HEK293 (cell line): ENCODE measurements at regions not wholly inside any gene's neighbourhood (a gene's known extent, or its start where the extent isn't known, plus 50 kb on each side); places are given as distances from the start of the nearest gene placed in this dataset.

Source experiments
- CTCF ChIA-PET: fragments of 350-600 bp; formaldehyde crosslinking; extraction: SDS; loops from one replicate; lab custom pipeline; 2021; ENCODE audit warnings: antibody characterized with exemption; lab: Yijun Ruan, JAX
- POLR2A ChIA-PET: fragments of 300-600 bp; formaldehyde crosslinking; extraction: SDS; loops from one replicate; lab custom pipeline; 2020; ENCODE audit warnings: antibody characterized with exemption, inconsistent platforms; lab: Yijun Ruan, JAX
- H3K27ac ChIP-seq: fragments of 200-500 bp; sonication (Bioruptor generic); 2 replicates; pipeline ENCODE4 v1.5.1; 2014; ENCODE audit warnings: low read depth, low read length, control low read depth, inconsistent platforms; ENCODE audit errors: extremely low read depth
- H3K36me3 ChIP-seq, 2 experiments: fragments of 200-500 bp in 1 of 2; sonication (Bioruptor generic) in 1 of 2; 1 replicate in 1 of 2; 2 replicates in 1 of 2; pipeline ENCODE4 v1.5.1; 2014 to 2017; ENCODE audit warnings: inconsistent platforms in 2 of 2, low read length in 2 of 2; ENCODE audit not compliant: control insufficient read depth in 2 of 2, insufficient read depth in 1 of 2
- H3K4me1 ChIP-seq: fragments of 200-500 bp; sonication (Bioruptor generic); 2 replicates; pipeline ENCODE4 v1.5.1; 2014; ENCODE audit warnings: mild to moderate bottlenecking, low read length, inconsistent platforms; ENCODE audit not compliant: control insufficient read depth, insufficient read depth
- H3K4me3 ChIP-seq: 2 replicates; pipeline ENCODE4 v1.5.1; 2011; ENCODE audit warnings: low read depth, mild to moderate bottlenecking, control low read depth, low read length, moderate library complexity
- H3K9me3 ChIP-seq: fragments of 200-500 bp; sonication (Bioruptor generic); 2 replicates; pipeline ENCODE4 v1.5.1; 2014; ENCODE audit warnings: low read depth, low read length, inconsistent platforms; ENCODE audit not compliant: control insufficient read depth, insufficient read depth
- EGR2 ChIP-seq: fragments of 450-650 bp; formaldehyde crosslinking; IDR thresholded peaks from 2 replicates; pipeline ENCODE4 v1.5.1; 2016; ENCODE audit warnings: low read depth, missing biosample characterization, missing genetic modification characterization
- HIC1 ChIP-seq: fragments of 450-650 bp; formaldehyde crosslinking; IDR thresholded peaks from 2 replicates; pipeline ENCODE4 v1.5.1; 2016; ENCODE audit warnings: missing biosample characterization, missing genetic modification characterization
- HOXA7 ChIP-seq: sonication (generic); formaldehyde crosslinking; IDR thresholded peaks from 2 replicates; pipeline ENCODE4 v1.8.1; 2022; ENCODE audit warnings: missing genetic modification reagents, borderline replicate concordance
- PRDM10 ChIP-seq: fragments of 450-650 bp; formaldehyde crosslinking; IDR thresholded peaks from 2 replicates; pipeline ENCODE4 v1.5.1; 2016; ENCODE audit warnings: missing biosample characterization, missing genetic modification characterization
- SALL2 ChIP-seq: fragments of 450-650 bp; formaldehyde crosslinking; IDR thresholded peaks from 2 replicates; pipeline ENCODE4 v1.5.0; 2017; ENCODE audit warnings: missing biosample characterization, mild to moderate bottlenecking, missing genetic modification characterization, borderline replicate concordance
- ZBTB1 ChIP-seq: fragments of 450-650 bp; formaldehyde crosslinking; IDR thresholded peaks from 2 replicates; pipeline ENCODE4 v1.5.1; 2016; ENCODE audit warnings: missing biosample characterization, missing genetic modification characterization
- ZEB2 ChIP-seq: fragments of 450-650 bp; formaldehyde crosslinking; IDR thresholded peaks from 2 replicates; pipeline ENCODE4 v1.5.1; 2016; ENCODE audit warnings: missing biosample characterization, missing genetic modification characterization
- ZFHX2 ChIP-seq: fragments of 450-650 bp; formaldehyde crosslinking; conservative IDR thresholded peaks from 2 replicates; pipeline ENCODE4 v1.5.1; 2016; ENCODE audit warnings: missing biosample characterization, missing genetic modification characterization
- ZNF10 ChIP-seq: fragments of 450-650 bp; formaldehyde crosslinking; IDR thresholded peaks from 2 replicates; pipeline ENCODE4 v1.5.1; 2017; ENCODE audit warnings: missing biosample characterization, missing genetic modification characterization
- ZNF26 ChIP-seq: fragments of 450-650 bp; formaldehyde crosslinking; IDR thresholded peaks from 2 replicates; pipeline ENCODE4 v1.5.1; 2016; ENCODE audit warnings: missing biosample characterization, missing genetic modification characterization
- ZNF280D ChIP-seq: fragments of 450-650 bp; formaldehyde crosslinking; IDR thresholded peaks from 2 replicates; pipeline ENCODE4 v1.5.1; 2016; ENCODE audit warnings: missing biosample characterization, missing genetic modification characterization
- ZNF335 ChIP-seq: fragments of 450-650 bp; formaldehyde crosslinking; conservative IDR thresholded peaks from 2 replicates; pipeline ENCODE4 v1.5.1; 2016; ENCODE audit warnings: missing biosample characterization, missing genetic modification characterization
- ZNF473 ChIP-seq: fragments of 450-650 bp; formaldehyde crosslinking; IDR thresholded peaks from 2 replicates; pipeline ENCODE4 v1.5.1; 2017; ENCODE audit warnings: missing biosample characterization, missing genetic modification characterization
- ZNF48 ChIP-seq: fragments of 450-650 bp; formaldehyde crosslinking; IDR thresholded peaks from 2 replicates; pipeline ENCODE4 v1.5.1; 2016; ENCODE audit warnings: missing biosample characterization, missing genetic modification characterization
- ZNF488 ChIP-seq: fragments of 450-650 bp; formaldehyde crosslinking; IDR thresholded peaks from 2 replicates; pipeline ENCODE4 v1.5.1; 2016; ENCODE audit warnings: missing biosample characterization, missing genetic modification characterization
- ZNF555 ChIP-seq: fragments of 450-650 bp; formaldehyde crosslinking; conservative IDR thresholded peaks from 2 replicates; pipeline ENCODE4 v1.5.1; 2017; ENCODE audit warnings: missing biosample characterization, mild to moderate bottlenecking, missing genetic modification characterization, inconsistent platforms
- ZNF658 ChIP-seq: fragments of 450-650 bp; formaldehyde crosslinking; IDR thresholded peaks from 2 replicates; pipeline ENCODE4; 2016; ENCODE audit warnings: missing biosample characterization, missing genetic modification characterization
- ZNF777 ChIP-seq: fragments of 450-650 bp; formaldehyde crosslinking; IDR thresholded peaks from 2 replicates; pipeline ENCODE4 v1.5.1; 2017; ENCODE audit warnings: missing biosample characterization, missing genetic modification characterization, borderline replicate concordance

GRCh38 chr15:72888811-72889210 lies 105.3 kb upstream of the ADPGK start:
- TF ChIP-seq ZNF488 (tag by site-specific recombination), result no peak
- TF ChIP-seq HIC1 (tag by site-specific recombination), result no peak
- no peak for TF ChIP-seq ZNF777
- TF ChIP-seq ZNF26, result no peak
- no peaks in the 10 kb centered on the region for H3K4me1 ChIP-seq
- H3K36me3 ChIP-seq, result no peaks in the 10 kb centered on the region
- no peak overlapping the region for H3K4me3 ChIP-seq
- H3K9me3 ChIP-seq, result no peaks in the 10 kb centered on the region
- POLR2A ChIA-PET, result no interaction called here
- H3K27ac ChIP-seq, result no peak overlapping the region
- CTCF ChIA-PET, result no interaction called here

GRCh38 chr15:72888211-72888610 lies 104.7 kb upstream of the ADPGK start:
- ChIA-PET CTCF (no interaction called here), POLR2A (interaction anchor here (1.0 kb wide), 1 partner anchor 91 kb away, joined by 3 read pairs; no protein-coding TSS in a partner anchor)
- H3K4me3 ChIP-seq, result no peak overlapping the region
- H3K4me1 ChIP-seq, result no peaks in the 10 kb centered on the region
- no peaks in the 10 kb centered on the region for H3K36me3 ChIP-seq
- no peaks in the 10 kb centered on the region for H3K9me3 ChIP-seq
- TF ChIP-seq ZNF335 (tag by site-specific recombination) (no peak), ZNF48 (no peak), ZNF10 (tag by site-specific recombination) (no peak), ZNF473 (tag by site-specific recombination) (no peak), EGR2 (tag by site-specific recombination) (peak; percentile 40; the same call in 1 of the 2 replicates), ZNF555 (tag by site-specific recombination) (no peak), ZFHX2 (tag by site-specific recombination) (peak; percentile 23; the same call in 1 of the 2 replicates), HOXA7 (CRISPR knock-in tag) (no peak), SALL2 (tag by site-specific recombination) (no peak), ZNF280D (tag by site-specific recombination) (no peak), ZEB2 (no peak), ZBTB1 (tag by site-specific recombination) (no peak), PRDM10 (tag by site-specific recombination) (no peak), ZNF658 (tag by site-specific recombination) (no peak)
- H3K27ac ChIP-seq, result no peak overlapping the region
